IMR-90 (cell line): ENCODE measurements at regions not wholly inside any gene's neighbourhood (a gene's known extent, or its start where the extent isn't known, plus 50 kb on each side); places are given as distances from the start of the nearest gene placed in this dataset.

Experiments
- ATAC-seq: fragments of 200-7000 bp; cut with Tn5 transposase; 2 replicates; pipeline ENCODE4 v1.9.1; 2020; ENCODE audit warnings: low read depth, mild to moderate bottlenecking, moderate library complexity
- BruUV-seq: library from RNA; stranded (reverse); fragments of 400-500 nt; replicated peaks from 2 replicates; lab custom pipeline; 2021; lab: Mats Ljungman, UMichigan
- CTCF ChIA-PET: fragments of 300-600 bp; formaldehyde crosslinking; extraction: SDS; loops from one replicate; lab custom pipeline; 2021; ENCODE audit warnings: antibody characterized with exemption; lab: Yijun Ruan, JAX
- POLR2A ChIA-PET: fragments of 300-600 bp; sonication (Branson Sonifier 250); formaldehyde crosslinking; loops from one replicate; lab custom pipeline; 2022; ENCODE audit warnings: antibody characterized with exemption; ENCODE audit not compliant: unreplicated experiment; lab: Charles Lee
- DNase-seq: peaks from one replicate; pipeline ENCODE4 v3.0.0; 2013
- H2AFZ ChIP-seq: replicated peaks from 2 replicates; pipeline ENCODE3; 2013; ENCODE audit warnings: low read length, mild to moderate bottlenecking; ENCODE audit not compliant: poor library complexity
- H2AK5ac ChIP-seq: 2 replicates; pipeline ENCODE4 v1.6.1; 2013; ENCODE audit warnings: low read depth, low read length, inconsistent platforms
- H2AK9ac ChIP-seq: replicated peaks from 2 replicates; pipeline ENCODE3; 2013; ENCODE audit warnings: mild to moderate bottlenecking, low read depth, low read length, moderate library complexity; ENCODE audit not compliant: poor library complexity
- H2BK120ac ChIP-seq: 2 replicates; pipeline ENCODE4 v1.6.1; 2013; ENCODE audit warnings: low read depth, low read length, inconsistent platforms
- H2BK15ac ChIP-seq: 3 replicates; pipeline ENCODE4 v1.6.1; 2013; ENCODE audit warnings: low read depth, low read length, inconsistent platforms
- H2BK20ac ChIP-seq: 2 replicates; pipeline ENCODE4 v1.6.1; 2013; ENCODE audit warnings: low read depth, mild to moderate bottlenecking, inconsistent platforms, low read length, moderate library complexity
- H2BK5ac ChIP-seq: 2 replicates; pipeline ENCODE4 v1.6.1; 2013; ENCODE audit warnings: mild to moderate bottlenecking, low read depth, low read length, inconsistent platforms; ENCODE audit not compliant: poor library complexity, severe bottlenecking
- H3K14ac ChIP-seq: replicated peaks from 2 replicates; pipeline ENCODE4 v1.6.1; 2013; ENCODE audit warnings: low read depth, low read length, inconsistent platforms
- H3K18ac ChIP-seq: 2 replicates; pipeline ENCODE4 v1.6.1; 2013; ENCODE audit warnings: low read depth, low read length, control low read depth
- H3K23ac ChIP-seq: 2 replicates; pipeline ENCODE4 v1.6.1; 2013; ENCODE audit warnings: low read depth, low read length, inconsistent platforms
- H3K27ac ChIP-seq: 2 replicates; pipeline ENCODE4 v1.5.1; 2013; ENCODE audit warnings: mild to moderate bottlenecking, control low read depth, low read length; ENCODE audit not compliant: insufficient read depth
- H3K27me3 ChIP-seq: 2 replicates; pipeline ENCODE4 v1.6.1; 2013; ENCODE audit warnings: low read length; ENCODE audit not compliant: control insufficient read depth, insufficient read depth
- H3K36me3 ChIP-seq: 2 replicates; pipeline ENCODE4 v1.6.1; 2013; ENCODE audit warnings: low read length, mixed read lengths; ENCODE audit not compliant: control insufficient read depth, insufficient read depth
- H3K4ac ChIP-seq: 2 replicates; pipeline ENCODE4 v1.6.1; 2013; ENCODE audit warnings: low read depth, low read length, inconsistent platforms
- H3K4me1 ChIP-seq: 2 replicates; pipeline ENCODE4 v1.6.1; 2013; ENCODE audit warnings: low read length, mixed read lengths; ENCODE audit not compliant: control insufficient read depth, insufficient read depth
- H3K4me2 ChIP-seq: 2 replicates; pipeline ENCODE4 v1.6.1; 2013; ENCODE audit warnings: low read depth, mild to moderate bottlenecking, control low read depth, low read length, moderate library complexity
- H3K4me3 ChIP-seq: 2 replicates; pipeline ENCODE4 v1.5.1; 2013; ENCODE audit warnings: low read depth, mild to moderate bottlenecking, control low read depth, low read length, moderate library complexity; ENCODE audit not compliant: insufficient read depth
- H3K56ac ChIP-seq: 2 replicates; pipeline ENCODE4 v1.6.1; 2013; ENCODE audit warnings: low read length, inconsistent platforms; ENCODE audit not compliant: insufficient read depth; ENCODE audit errors: extremely low read depth
- H3K79me1 ChIP-seq, 2 experiments: 2 replicates each; pipeline ENCODE4 v1.6.1; 2013; ENCODE audit warnings: low read length in 2 of 2, inconsistent platforms in 1 of 2, low read depth in 1 of 2
- H3K9ac ChIP-seq: 2 replicates; pipeline ENCODE4 v1.6.1; 2013; ENCODE audit warnings: low read depth, low read length, control low read depth
- H3K9me1 ChIP-seq: 2 replicates; pipeline ENCODE4 v1.6.1; 2013; ENCODE audit warnings: low read length, inconsistent platforms; ENCODE audit not compliant: insufficient read depth
- H3K9me3 ChIP-seq: 2 replicates; pipeline ENCODE4 v1.6.1; 2013; ENCODE audit warnings: low read length; ENCODE audit not compliant: control insufficient read depth, insufficient read depth
- H4K20me1 ChIP-seq: 2 replicates; pipeline ENCODE4 v1.6.1; 2013; ENCODE audit warnings: low read length, inconsistent platforms; ENCODE audit not compliant: insufficient read depth
- H4K5ac ChIP-seq: 2 replicates; pipeline ENCODE4 v1.6.1; 2013; ENCODE audit warnings: mild to moderate bottlenecking, low read depth, low read length, control low read depth
- H4K8ac ChIP-seq, 2 experiments: 2 replicates each; pipeline ENCODE4 v1.6.1; 2013; ENCODE audit warnings: low read depth in 2 of 2, low read length in 2 of 2, control low read depth in 1 of 2, inconsistent platforms in 1 of 2
- H4K91ac ChIP-seq: 2 replicates; pipeline ENCODE4 v1.6.1; 2013; ENCODE audit warnings: low read depth, low read length, inconsistent platforms; ENCODE audit not compliant: insufficient read depth
- CEBPB ChIP-seq: IDR thresholded peaks from 2 replicates; pipeline ENCODE4 v1.6.1; 2012; ENCODE audit warnings: low read depth, low read length, improper control_type of control experiment
- FOS ChIP-seq: fragments of 150-350 bp; IDR thresholded peaks from 2 replicates; pipeline ENCODE4 v1.6.1; 2016; ENCODE audit warnings: low read depth, low read length
- MAFK ChIP-seq: IDR thresholded peaks from 2 replicates; pipeline ENCODE4 v1.6.1; 2012; ENCODE audit warnings: low read depth, low read length, improper control_type of control experiment
- MAZ ChIP-seq: IDR thresholded peaks from 2 replicates; pipeline ENCODE4 v1.6.1; 2012; ENCODE audit warnings: low read depth, mild to moderate bottlenecking, low read length, improper control_type of control experiment, moderate library complexity, borderline replicate concordance
- NFE2L2 ChIP-seq: fragments of 150-350 bp; IDR thresholded peaks from 2 replicates; pipeline ENCODE4 v1.6.1; 2016; ENCODE audit warnings: low read depth, mild to moderate bottlenecking, low read length
- POLR2A ChIP-seq: IDR thresholded peaks from 2 replicates; pipeline ENCODE4 v1.6.1; 2012; ENCODE audit warnings: mild to moderate bottlenecking, low read depth, low read length
- RAD21 ChIP-seq: IDR thresholded peaks from 2 replicates; pipeline ENCODE4 v1.6.1; 2012; ENCODE audit warnings: low read length, improper control_type of control experiment
- RCOR1 ChIP-seq: IDR thresholded peaks from 2 replicates; pipeline ENCODE4 v1.6.1; 2012; ENCODE audit warnings: mild to moderate bottlenecking, low read length, improper control_type of control experiment; ENCODE audit not compliant: insufficient replicate concordance
- RFX5 ChIP-seq: IDR thresholded peaks from 2 replicates; pipeline ENCODE4 v1.8.0; 2012; ENCODE audit warnings: low read depth, mild to moderate bottlenecking, low read length, moderate library complexity
- SMC3 ChIP-seq: fragments of 150-350 bp; IDR thresholded peaks from 2 replicates; pipeline ENCODE4 v1.6.1; 2016; ENCODE audit warnings: low read depth, mild to moderate bottlenecking, antibody characterized with exemption, low read length, moderate library complexity
- WGBS, 2 experiments: methylation state at CpG; one replicate each; pipeline versions ENCODE4 v1.1.5 to v1.1.7; 2013; ENCODE audit warnings: missing lambda C conversion rate in 2 of 2; ENCODE audit not compliant: insufficient read length in 1 of 2; ENCODE audit errors: extremely low coverage in 2 of 2; 5-methylcytosine and 5-hydroxymethylcytosine counted together
- dilution Hi-C: fragments of 300-500 bp; cut with HindIII; formaldehyde crosslinking; loops from one replicate; pipeline ENCODE4 v1.14.3; 2018; ENCODE audit warnings: low sequenced_read_pairs; ENCODE audit not compliant: unreplicated experiment
- in situ Hi-C: fragments of 300-500 bp; cut with MboI; formaldehyde crosslinking; loops from 3 replicates; pipeline ENCODE4 v1.14.3; 2019; ENCODE audit warnings: low sequenced_read_pairs, inconsistent platforms, mixed read lengths
- intact Hi-C: fragments of 100-400 bp; cut with micrococcal nuclease; formaldehyde crosslinking; loops from 2 replicates; pipeline ENCODE4 v1.10.0; 2022
- TF ChIP-seq, protein P1 (sequence below): fragments of 150-350 bp; IDR thresholded peaks from 2 replicates; pipeline ENCODE4 v1.6.1; 2017; ENCODE audit warnings: mild to moderate bottlenecking, antibody characterized with exemption, low read length, low read depth

GRCh38 chr1:30342535-30343141, 380.7 kb downstream of the MATN1 start:
- H3K27me3 ChIP-seq, result no peaks in the 10 kb centered on the region
- H2BK20ac ChIP-seq, result no peak overlapping the region
- no peak overlapping the region for H3K4me3 ChIP-seq
- TF ChIP-seq SMC3, result no peak
- TF ChIP-seq POLR2A, result no peak
- no peak for TF ChIP-seq MAZ
- no peak for TF ChIP-seq RCOR1
- TF ChIP-seq FOS, result no peak
- TF ChIP-seq CEBPB, result no peak
- TF ChIP-seq, protein P1, sequence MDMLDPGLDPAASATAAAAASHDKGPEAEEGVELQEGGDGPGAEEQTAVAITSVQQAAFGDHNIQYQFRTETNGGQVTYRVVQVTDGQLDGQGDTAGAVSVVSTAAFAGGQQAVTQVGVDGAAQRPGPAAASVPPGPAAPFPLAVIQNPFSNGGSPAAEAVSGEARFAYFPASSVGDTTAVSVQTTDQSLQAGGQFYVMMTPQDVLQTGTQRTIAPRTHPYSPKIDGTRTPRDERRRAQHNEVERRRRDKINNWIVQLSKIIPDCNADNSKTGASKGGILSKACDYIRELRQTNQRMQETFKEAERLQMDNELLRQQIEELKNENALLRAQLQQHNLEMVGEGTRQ, result no peak
- no peak for TF ChIP-seq RAD21
- no peak for TF ChIP-seq NFE2L2
- TF ChIP-seq RFX5, result no peak
- no peak for TF ChIP-seq MAFK
- no peak overlapping the region for H2AFZ ChIP-seq
- in situ Hi-C loops, result no loop called here
- no peaks in the 10 kb centered on the region for H3K36me3 ChIP-seq
- no peaks in the 10 kb centered on the region for H4K20me1 ChIP-seq
- H3K14ac ChIP-seq, result no peak overlapping the region
- no peaks in the 10 kb centered on the region for H3K4me1 ChIP-seq
- H3K79me1 ChIP-seq, result no peaks in the 10 kb centered on the region
- H2BK5ac ChIP-seq, result no peak overlapping the region
- H3K27ac ChIP-seq, result no peak overlapping the region
- no peak for DNase-seq
- CTCF ChIA-PET, result no interaction called here
- no peak overlapping the region for H2AK5ac ChIP-seq
- no peak overlapping the region for H2AK9ac ChIP-seq
- H3K9ac ChIP-seq, result no peak overlapping the region
- no peak overlapping the region for H4K91ac ChIP-seq
- no peaks in the 10 kb centered on the region for H3K9me1 ChIP-seq
- H4K5ac ChIP-seq, result no peak overlapping the region
- H2BK15ac ChIP-seq, result no peak overlapping the region
- no peak overlapping the region for H3K4me2 ChIP-seq
- H3K56ac ChIP-seq, result no peak overlapping the region
- no peak overlapping the region for H2BK120ac ChIP-seq
- intact Hi-C loops, result no loop called here
- BruUV-seq, result no TSS peak
- no peak for ATAC-seq
- POLR2A ChIA-PET, result no interaction called here
- no peak overlapping the region for H3K4ac ChIP-seq
- no peak overlapping the region for H3K23ac ChIP-seq
- no peak overlapping the region for H4K8ac ChIP-seq
- dilution Hi-C loops, result no loop called here
- H3K9me3 ChIP-seq, result no peaks in the 10 kb centered on the region
- no peak overlapping the region for H3K18ac ChIP-seq
- 0% methylated on average over 5 of the region's 33 CpGs; no CpG with 5 or more reads in 1 of the 2 experiments for WGBS, 2 experiments
